Progenitor cell of endocrine pancreas (in vitro differentiated cells): ENCODE measurements at regions not wholly inside any gene's neighbourhood (a gene's known extent, or its start where the extent isn't known, plus 50 kb on each side); places are given as distances from the start of the nearest gene placed in this dataset.

Source experiments
- DNase-seq: peaks from one replicate; pipeline ENCODE4 v3.0.0; 2021; ENCODE audit warnings: low spot score; ENCODE audit not compliant: unreplicated experiment
- H3K27ac Mint-ChIP-seq: 2 replicates; pipeline ENCODE4 v1.8.0; 2021; ENCODE audit warnings: mild to moderate bottlenecking, moderate library complexity, mixed read lengths
- H3K27me3 Mint-ChIP-seq: 2 replicates; pipeline ENCODE4 v1.8.0; 2021; ENCODE audit warnings: mixed read lengths
- H3K36me3 Mint-ChIP-seq: 2 replicates; pipeline ENCODE4 v1.8.0; 2022; ENCODE audit warnings: mixed read lengths; ENCODE audit not compliant: insufficient read depth
- H3K4me1 Mint-ChIP-seq: 2 replicates; pipeline ENCODE4 v1.8.0; 2021; ENCODE audit warnings: low read depth, mixed read lengths
- H3K4me3 Mint-ChIP-seq: 2 replicates; pipeline ENCODE4 v1.8.0; 2021; ENCODE audit warnings: low read depth, mild to moderate bottlenecking, moderate library complexity, mixed read lengths
- H3K9me3 Mint-ChIP-seq: 2 replicates; pipeline ENCODE4 v1.8.0; 2021; ENCODE audit warnings: low read depth, mixed read lengths
- TF ChIP-seq, protein P1 (sequence below): fragments of 200-600 bp; sonication (generic); IDR thresholded peaks from one replicate; pipeline ENCODE4 v1.5.0; 2021; ENCODE audit warnings: antibody characterized with exemption, mild to moderate bottlenecking; ENCODE audit not compliant: unreplicated experiment

DNA sequence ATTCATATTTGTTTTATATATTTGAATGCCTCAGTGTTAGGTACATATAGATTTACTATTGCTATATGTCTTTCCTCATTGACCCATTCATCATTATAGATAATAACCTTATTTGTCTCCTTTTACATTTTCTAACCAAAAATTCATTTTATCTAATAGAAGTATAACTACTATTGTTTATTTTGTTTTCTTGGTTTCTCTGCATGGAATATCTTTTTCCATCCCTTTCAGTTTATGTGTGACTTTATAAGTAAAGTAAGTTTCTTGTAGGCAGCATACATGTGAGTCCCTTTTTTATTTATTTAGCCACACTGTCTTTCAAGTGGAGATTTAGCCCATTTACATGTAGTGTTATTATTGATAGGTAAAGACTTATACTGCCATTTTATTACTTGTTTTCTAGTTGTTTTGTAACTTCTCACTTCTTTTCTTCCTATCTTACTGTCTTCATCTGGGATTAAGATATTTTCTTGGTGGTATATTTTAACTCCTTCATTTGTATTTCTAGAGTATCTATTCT, 572.0 kb upstream of the MAN1A1 start:
- Mint-ChIP-seq H3K27me3 (no peaks in the 10 kb centered on the region), H3K4me3 (no peak overlapping the region), H3K4me1 (no peaks in the 10 kb centered on the region), H3K27ac (no peak overlapping the region), H3K36me3 (peaks cover 3% of the 10 kb centered on the region), H3K9me3 (peaks cover 54% of the 10 kb centered on the region)
- TF ChIP-seq, protein P1, sequence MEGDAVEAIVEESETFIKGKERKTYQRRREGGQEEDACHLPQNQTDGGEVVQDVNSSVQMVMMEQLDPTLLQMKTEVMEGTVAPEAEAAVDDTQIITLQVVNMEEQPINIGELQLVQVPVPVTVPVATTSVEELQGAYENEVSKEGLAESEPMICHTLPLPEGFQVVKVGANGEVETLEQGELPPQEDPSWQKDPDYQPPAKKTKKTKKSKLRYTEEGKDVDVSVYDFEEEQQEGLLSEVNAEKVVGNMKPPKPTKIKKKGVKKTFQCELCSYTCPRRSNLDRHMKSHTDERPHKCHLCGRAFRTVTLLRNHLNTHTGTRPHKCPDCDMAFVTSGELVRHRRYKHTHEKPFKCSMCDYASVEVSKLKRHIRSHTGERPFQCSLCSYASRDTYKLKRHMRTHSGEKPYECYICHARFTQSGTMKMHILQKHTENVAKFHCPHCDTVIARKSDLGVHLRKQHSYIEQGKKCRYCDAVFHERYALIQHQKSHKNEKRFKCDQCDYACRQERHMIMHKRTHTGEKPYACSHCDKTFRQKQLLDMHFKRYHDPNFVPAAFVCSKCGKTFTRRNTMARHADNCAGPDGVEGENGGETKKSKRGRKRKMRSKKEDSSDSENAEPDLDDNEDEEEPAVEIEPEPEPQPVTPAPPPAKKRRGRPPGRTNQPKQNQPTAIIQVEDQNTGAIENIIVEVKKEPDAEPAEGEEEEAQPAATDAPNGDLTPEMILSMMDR = no peak
- no peak for DNase-seq

DNA sequence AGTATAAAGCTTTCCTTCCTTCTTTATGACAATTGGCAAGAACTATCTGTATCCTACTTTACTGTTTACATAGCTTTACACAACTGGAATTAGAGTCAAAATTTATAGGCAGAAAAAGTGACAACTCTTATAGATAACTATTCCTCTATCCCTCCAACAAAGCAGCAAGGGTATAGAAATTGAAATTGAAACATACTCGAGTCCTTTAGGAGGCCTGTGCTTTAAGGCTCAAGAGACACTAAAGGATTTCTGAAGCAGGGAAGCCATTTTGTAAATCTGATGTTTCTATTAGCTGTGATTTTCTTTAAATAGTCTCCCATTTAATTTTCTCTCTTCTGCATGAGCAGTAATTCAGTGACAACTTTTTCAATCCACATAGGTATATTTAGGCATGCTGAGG, 567.6 kb upstream of the MAN1A1 start:
- Mint-ChIP-seq H3K4me1 (no peaks in the 10 kb centered on the region), H3K9me3 (peaks cover 23% of the 10 kb centered on the region), H3K27ac (no peak overlapping the region), H3K4me3 (no peak overlapping the region), H3K27me3 (no peaks in the 10 kb centered on the region), H3K36me3 (no peaks in the 10 kb centered on the region)
- TF ChIP-seq, protein P1 = no peak
- DNase-seq = no peak

DNA sequence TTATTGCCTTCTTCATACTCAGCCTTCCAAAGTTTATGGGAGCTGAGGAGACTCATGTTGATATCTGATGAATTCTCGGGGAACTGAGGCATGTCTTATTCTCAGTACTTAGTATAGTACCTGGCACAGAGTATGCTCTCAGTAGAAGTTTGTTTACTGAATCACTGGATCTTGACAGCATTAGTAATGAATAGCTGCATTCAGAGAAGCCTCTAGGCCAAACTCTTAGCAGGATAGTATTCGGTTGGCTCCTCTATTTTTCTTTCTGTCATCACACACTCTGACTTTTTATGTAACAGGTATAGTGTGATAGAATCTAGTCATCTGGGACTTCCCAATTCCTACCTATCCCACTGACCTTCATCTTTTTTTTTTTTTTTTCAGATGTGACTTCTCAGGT, 566.4 kb upstream of the MAN1A1 start:
- H3K9me3 Mint-ChIP-seq = peaks cover 12% of the 10 kb centered on the region
- no peak overlapping the region for H3K4me3 Mint-ChIP-seq
- no peaks in the 10 kb centered on the region for H3K36me3 Mint-ChIP-seq
- no peaks in the 10 kb centered on the region for H3K4me1 Mint-ChIP-seq
- TF ChIP-seq, protein P1 = no peak
- H3K27ac Mint-ChIP-seq = no peak overlapping the region
- no peak for DNase-seq
- no peaks in the 10 kb centered on the region for H3K27me3 Mint-ChIP-seq

DNA sequence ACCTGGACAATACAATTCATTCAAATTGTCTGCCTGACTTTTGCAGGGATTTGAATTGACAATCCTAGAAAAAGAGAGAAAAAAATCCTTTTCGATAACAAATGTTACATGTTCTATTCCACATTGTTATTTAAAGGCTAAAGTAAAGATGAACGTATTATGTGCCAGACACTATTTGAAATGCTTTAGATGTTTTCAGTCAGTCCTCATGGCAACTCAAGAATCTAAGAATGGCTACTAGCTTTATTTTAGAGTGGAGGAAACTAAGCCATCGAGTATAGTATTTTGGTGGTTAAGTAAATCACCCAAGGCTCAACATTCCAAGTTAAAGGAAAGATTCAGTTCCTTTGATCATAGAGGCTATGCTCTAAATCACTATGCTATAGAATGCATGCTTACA, 558.6 kb upstream of the MAN1A1 start:
- no peak overlapping the region for H3K27ac Mint-ChIP-seq
- TF ChIP-seq, protein P1 = no peak
- H3K36me3 Mint-ChIP-seq = no peaks in the 10 kb centered on the region
- peaks cover 4% of the 10 kb centered on the region for H3K9me3 Mint-ChIP-seq
- H3K27me3 Mint-ChIP-seq = no peaks in the 10 kb centered on the region
- no peaks in the 10 kb centered on the region for H3K4me1 Mint-ChIP-seq
- DNase-seq = no peak
- H3K4me3 Mint-ChIP-seq = no peak overlapping the region

DNA sequence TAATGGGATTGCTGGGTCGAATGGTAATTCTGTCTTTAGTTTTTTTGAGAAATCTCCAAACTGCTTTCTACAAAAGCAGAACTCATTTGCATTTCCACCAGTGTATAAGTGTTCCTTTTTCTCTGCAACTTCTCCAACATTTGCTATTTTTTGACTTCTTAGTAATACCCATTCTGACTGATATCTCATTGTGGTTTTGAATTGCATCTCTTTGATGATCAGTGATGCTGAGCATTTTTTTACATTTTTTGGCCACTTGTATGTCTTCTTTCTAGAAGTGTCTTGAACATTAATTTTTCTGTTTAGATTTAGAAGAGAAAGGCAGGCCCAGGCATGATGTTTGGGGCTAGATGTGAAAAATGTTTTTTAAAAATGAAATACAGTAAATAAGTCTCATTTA, 553.1 kb upstream of the MAN1A1 start:
- Mint-ChIP-seq H3K4me1 (peaks cover 2% of the 10 kb centered on the region), H3K27ac (no peak overlapping the region), H3K36me3 (no peaks in the 10 kb centered on the region), H3K27me3 (no peaks in the 10 kb centered on the region), H3K4me3 (no peak overlapping the region), H3K9me3 (peaks cover 4% of the 10 kb centered on the region)
- TF ChIP-seq, protein P1 = no peak
- DNase-seq = no peak
